Hematopoietic multipotent progenitor cell treated with erythropoietin and hydrocortisone succinate and interleukin-3 and kit ligand, for 15 days (in vitro differentiated cells): ENCODE measurements at regions not wholly inside any gene's neighbourhood (a gene's known extent, or its start where the extent isn't known, plus 50 kb on each side); places are given as distances from the start of the nearest gene placed in this dataset.
"Not testable (repeated sequence)": the region's sequence is repeated elsewhere in the genome, so short reads cannot be mapped to it uniquely, and the experiment has no call there.

Experiments
- DNase-seq: peaks from one replicate; pipeline ENCODE4 v3.0.0-alpha.2; 2015; ENCODE audit warnings: low spot score

DNA sequence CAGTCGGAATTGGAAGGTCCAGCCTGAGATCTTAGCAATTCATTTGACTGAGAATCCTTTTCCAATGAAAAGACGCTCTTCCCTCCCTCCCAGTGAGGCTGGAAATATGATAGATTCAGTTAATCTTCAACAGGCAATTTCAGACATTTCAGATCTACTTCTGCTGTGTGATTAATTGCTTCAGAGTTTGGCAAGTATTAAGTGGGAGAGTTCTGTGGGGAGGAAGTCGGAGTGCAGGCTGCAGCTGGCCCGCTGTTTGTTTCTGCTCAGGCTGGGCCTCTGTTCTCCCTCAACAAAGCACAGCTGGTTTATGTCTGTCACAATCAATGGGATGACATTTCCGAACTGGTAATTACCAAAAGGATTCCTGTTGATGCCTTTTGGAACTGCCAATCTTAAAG lies 178.2 kb downstream of the NDFIP2 start:
- DNase-seq = no peak

DNA sequence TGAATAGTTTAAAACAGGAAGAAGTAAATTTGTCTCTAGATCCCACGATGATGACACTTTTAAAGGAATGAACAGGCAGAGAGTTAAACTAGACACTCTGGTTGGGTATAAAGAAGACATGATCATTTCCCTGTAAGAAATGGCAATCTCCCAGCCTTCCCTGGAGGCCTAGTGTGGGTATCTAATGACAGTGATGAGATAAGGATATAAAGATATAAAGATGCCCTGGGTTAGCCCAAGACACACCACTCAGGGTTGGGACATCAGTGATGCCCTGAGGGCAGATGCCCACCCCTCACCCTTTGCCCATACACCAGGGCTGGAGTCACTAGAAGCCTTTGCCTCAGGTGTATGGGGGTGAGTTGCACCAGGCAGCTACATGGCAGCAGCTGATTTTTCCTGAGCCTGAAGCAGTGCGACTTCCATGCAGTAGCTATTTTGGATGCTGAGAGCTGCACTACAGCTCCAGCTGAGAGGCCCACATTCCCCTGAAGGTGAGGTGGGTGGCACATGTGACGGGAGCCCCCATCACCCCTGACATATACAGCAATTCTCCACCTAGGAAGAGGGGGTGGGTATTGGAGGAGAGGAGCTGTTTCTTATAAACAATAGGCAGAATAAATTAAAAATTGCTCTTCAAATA lies 177.5 kb downstream of the NDFIP2 start:
- DNase-seq = no peak

DNA sequence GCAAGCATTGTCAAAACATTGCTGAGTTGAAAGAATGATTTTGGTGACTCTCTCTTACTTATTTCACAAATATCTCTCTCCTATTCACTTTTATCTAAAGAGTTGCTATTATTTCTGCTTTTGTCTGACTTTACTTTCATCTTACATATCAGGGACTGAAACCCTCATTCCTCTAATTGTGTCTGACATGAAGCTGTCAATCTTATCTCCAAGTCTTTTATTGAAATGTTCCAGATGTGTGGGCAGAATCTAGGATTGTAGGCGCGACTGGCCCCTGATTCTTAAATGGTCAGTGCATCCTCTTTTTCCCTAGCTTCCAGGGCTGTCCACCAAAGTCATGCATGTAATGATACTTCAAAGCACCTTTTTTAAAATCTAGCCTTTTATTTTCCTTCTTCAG lies 174.6 kb downstream of the NDFIP2 start:
- no peak for DNase-seq

DNA sequence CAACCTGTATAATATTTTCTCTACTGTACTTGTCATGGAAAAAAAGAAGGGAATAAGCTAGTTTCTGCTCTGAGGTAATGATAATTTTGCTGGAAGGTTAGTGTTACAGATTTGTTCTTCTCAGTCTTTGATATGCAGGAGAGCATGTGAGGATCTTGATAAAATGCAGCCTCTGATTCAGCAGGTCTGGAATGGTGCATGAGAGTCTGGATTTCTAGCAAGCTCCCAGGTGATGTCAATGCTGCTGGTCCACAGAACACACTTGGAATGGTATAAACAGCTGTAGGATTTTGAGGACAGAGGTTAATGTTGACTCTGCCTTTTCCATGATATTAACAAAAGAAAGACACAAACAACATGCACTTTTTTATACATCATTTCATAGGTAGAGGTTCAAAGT lies 173.6 kb downstream of the NDFIP2 start:
- no peak for DNase-seq

DNA sequence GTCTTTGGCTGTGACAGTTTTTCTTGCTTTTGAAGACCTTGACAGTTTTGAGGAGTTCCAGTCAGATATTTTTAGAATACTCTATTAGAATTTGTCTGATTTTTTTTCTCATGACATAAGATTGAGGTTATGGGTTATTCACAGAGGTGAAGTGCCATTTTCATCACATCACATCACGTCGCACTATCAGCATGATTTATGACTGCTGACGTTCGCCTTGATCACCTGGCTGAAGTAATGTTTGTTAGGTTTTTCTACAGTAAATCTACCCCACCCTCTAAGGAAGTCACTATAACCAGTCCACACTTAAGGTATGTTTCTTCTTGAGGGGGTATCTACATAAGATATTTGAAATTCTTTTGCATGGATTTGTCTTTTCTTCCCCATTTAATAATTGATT lies 169.7 kb downstream of the NDFIP2 start:
- DNase-seq = no peak

DNA sequence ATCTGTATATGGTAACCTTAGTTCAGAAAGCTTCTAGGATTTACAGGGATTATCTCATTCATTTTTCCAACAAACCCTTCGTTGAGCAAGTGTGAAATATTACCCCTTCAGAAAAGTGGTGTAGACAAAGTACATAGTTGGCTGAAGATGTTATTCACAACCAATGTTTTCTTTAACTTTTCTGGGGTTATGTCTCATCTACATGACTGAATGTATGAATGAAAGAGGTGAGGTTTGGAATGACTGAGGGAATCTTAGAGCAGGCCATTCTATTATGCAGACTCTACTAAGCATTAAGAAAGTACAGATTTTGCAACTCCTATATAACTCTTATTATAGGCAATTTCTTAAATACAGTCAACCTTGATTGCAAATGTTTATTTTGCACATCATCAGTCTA lies 167.2 kb downstream of the NDFIP2 start:
- no peak for DNase-seq

DNA sequence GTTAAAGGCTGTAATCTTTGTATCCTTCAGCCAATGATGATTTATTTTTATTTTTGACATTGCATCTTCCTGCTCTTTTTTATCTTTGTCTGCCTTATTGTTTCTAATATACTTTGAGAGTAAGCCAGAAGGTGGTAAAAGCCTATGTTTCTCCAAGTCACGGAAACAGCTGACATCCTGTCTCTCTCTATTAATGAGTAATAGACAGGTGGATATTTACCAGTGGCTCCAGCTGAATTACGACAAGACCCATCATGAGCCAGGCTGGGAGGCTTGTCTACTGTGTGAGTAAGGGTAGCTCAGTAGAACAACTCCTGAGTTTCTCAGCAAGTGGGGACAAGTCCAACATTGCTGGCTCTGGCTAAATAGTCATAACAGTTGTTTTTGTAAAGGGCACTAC lies 166.6 kb downstream of the NDFIP2 start:
- no peak for DNase-seq

DNA sequence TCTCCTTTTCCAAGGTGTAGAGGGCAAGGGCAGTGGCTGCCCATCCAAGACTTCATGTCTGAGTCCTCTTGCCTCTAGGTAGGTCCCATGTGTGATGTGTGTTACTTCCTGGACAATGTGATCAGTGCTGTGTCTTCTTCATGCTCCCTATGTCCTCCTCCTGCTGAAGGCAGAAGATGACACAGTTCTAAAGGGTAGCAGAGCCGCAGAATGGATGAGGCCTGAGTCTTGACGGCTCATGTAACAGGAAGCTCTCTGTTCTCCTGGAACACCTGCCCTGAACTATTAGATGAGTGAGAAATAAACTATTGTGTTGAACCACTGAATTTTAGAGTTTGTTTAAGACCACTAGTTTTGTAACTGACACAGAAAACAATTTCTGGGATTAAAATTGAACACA lies 165.9 kb downstream of the NDFIP2 start:
- no peak for DNase-seq

DNA sequence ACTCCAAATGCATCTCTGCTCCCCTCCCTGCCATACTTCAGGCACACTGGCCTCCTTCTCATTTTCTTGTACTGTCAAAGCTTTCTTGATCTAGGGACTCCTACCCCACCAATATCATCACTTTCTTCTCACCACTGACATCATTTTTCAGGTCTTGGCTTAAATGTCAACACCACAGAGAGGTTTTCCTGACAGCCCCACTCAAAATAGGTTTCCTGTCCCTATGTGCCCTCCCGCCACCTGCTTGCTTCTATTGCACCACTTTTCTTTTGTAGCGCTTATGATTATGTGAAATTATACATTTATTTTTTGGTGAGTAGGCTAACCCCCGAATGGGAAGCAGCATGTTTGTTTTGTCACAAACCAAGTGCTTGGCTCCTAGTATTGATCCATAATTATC lies 164.6 kb downstream of the NDFIP2 start:
- DNase-seq = no peak

DNA sequence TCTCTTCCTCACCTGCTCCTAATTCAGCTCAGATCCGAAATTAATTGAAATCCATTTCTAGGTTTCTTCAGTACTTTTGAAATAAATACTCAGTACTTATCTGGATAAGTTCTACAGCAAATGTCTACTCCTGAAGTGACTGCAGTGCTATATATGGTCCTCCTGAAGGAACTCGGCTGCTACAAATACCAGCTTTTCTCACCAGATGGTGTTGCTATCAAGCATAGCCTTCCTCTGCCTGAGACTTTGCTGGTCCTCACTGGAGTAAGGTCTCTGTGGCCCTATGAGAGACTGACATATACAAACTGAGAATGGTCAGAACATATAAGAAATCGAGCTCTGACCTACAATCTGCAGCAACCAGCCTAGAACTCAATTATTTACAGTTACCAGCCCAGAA lies 161.6 kb downstream of the NDFIP2 start:
- no peak for DNase-seq

DNA sequence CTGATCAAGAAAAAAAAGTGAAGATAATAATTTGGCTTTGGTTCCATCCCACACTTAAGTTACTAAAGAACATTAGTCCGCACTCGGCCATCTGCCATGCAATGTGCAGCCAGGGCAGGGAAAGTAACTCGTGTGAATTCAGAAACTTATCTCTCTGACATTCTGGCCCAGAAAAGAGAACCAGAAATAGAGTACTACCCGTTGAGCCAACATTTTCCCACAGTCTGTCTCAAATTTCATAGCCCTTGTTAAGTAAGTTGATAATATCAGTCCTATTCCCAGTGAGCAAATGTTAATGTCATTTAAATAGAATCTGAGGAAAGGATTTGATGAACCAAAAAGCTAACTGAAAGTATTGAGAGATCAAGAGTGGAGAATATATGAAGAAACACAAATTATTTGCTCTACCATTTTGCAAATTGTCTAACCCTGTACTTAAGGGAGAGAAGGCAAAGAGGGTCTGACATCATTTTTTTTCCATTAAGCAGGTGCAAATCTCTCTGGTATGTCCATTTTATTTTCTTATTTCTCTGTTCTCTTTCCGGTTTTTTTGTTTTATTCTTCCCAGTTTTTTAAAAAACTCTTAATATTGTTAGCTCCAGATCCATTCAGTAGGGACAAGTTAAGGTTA lies 156.3 kb downstream of the NDFIP2 start:
- no peak for DNase-seq

DNA sequence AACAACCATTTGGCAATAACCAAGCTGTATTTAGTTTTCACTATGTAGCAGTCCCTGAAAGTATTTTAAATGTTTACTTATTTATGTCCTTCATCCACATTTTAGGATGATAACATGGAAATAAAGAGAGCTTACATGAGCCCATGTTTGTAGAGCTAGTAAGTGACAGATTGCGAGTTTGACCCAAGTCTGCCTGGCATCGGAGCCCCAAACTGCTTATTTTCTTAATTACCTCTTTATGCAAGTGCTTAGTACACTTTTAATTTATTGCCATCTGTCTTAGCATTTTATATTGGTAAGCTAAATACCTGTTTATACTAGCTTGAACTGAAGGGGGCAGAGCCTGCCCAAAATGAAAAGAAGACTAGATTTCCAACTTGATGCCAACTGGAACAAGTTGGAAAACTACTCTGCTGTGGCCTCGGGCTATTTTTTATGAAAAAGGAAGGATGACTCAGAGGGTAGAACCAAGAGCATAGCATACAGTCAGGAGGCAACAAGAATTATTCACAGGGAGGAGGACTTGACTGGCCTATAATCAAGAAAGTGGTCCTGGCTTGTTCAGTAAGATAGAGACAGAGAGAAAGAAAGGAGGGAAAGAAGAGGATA lies 150.2 kb downstream of the NDFIP2 start:
- no peak for DNase-seq

DNA sequence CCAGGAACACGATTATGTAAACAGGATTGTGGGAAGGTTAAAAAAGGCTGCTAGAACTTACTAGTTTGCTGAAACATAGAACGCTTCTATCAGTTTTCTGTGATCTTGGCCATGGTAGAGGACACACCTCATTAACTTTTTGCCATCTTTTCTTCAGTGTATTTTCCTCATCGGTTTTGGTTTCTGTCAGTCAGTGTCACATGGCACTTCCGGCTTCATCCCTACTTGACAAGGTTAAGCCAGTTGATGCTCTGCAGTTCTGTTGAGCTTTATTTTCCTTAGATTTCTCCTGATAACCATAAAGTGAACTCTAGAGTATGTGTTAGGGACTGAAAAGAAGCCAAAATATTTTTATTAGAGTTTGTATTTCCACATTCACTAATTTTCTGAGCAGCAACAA lies 147.5 kb downstream of the NDFIP2 start:
- no peak for DNase-seq

DNA sequence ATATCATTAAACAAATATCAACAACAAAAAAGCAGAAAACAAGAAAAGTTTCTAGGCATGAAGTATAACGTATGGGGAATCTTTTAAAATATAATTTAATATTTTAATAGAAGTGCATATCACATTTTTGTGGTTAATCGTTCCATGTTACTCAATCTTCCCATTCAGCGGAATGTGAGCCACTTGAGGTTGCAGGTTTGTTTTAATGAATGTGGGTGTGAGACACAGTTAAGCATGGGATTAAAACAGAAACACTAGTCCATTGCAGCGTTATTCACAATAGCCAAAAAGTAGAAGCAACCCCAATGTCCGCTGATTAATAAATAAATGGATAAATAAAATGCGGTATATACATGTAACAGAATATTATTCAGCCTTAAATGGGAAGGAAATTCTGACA lies 146.0 kb downstream of the NDFIP2 start:
- DNase-seq = no peak

DNA sequence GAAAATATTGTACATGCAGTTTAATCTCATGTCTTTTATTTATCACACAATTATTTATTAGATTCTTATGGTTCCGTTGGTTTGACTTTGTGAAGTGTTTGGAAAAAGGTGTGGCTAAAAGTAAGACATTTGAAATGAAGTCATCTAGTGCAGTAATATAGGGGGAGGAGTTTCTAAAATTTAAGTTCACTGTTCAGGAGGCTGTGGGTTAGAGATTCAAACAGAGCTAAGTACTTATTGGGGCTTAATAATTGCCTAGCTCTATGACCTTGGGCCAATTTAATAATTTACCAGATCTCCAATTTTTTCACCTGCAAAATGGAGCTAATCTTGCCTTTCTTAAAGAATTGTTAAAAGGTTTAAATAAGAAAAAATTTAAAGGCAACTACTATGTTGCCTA lies 144.6 kb downstream of the NDFIP2 start:
- no peak for DNase-seq

DNA sequence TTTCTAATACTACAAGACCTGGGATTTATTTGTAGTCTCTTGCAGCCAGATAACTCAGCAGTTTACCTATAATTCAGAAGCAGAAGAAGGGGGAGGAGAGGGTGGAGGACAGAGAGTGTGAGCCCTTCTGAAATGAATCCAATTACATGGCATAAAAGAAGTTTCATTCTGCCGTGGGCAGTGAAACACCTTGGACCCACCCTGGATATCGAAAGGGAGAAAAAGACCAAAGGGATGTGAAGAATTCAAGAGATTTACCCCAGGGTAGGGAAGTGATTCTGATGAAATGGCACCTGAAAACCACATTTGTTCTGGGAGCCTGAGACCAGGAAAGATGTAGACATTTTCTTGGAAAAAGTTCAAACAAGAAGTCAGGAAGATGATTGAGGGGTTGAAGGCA lies 140.9 kb downstream of the NDFIP2 start:
- no peak for DNase-seq

DNA sequence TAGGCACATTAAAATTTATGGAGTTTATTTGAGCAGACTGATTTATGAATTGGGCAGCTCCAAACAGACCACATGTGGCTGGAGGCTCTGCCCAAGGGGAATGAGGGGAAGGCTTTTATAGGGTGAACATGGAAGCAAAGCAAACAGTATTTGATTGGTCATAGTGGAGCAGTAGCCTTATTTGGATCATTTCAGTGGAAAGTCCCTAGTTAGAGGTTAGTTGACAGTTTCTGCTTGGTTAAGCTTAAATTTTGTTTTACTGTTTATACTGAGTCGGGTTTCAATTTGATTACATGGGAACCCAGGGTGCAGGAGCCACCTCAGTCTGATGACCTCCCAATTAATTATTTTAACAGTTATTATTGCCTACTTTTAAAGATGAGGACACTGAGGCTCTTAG lies 140.5 kb downstream of the NDFIP2 start:
- no peak for DNase-seq

DNA sequence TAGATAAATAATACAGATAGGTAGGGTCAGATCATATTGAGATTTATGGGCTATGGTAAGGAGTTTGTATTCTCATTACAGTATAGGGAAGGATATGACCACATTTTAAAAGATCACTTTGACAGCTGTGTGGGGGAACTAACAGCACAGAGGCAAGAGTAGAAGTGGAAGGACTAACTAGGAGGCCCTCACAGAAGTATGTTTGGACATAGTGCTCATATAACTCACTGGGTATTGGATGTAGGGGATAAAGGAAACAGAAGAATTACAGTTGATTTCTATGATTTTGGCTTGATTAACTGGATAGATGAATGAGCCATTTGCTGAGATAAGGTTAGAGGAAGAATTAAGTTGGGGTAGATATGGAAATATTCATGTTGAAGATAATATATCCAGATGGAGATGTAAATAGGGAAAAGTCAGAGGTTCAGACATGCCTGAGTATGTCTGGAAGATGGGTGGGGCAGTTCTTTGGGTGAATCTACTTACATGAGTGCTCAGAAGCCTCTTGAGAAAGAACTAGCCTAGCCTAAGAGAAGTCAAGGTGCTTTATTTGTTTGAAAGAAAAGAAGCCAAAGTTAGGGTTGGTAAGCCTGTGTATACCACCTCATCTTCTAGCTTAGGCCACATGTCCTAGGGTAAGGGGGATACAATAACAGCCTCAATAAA lies 133.4 kb downstream of the NDFIP2 start:
- DNase-seq = no peak

DNA sequence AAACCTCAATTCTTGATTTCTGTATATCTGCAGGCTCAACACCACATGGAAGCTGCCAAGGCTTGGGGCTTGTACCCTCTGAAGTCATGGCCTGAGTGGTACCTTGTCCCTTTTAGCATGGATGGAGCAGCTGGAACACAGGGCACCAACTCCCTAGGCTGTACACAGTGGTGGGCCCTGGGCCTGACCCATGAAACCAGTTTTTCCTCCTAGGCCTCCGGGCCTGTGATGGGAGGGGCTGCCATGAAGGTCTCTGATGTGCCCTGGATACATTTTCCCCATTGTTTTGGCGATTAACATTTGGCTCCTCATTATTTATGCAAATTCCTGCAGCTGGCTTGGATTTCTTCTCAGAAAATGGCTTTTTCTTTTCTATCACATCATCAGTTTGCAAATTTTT lies 131.6 kb downstream of the NDFIP2 start:
- DNase-seq = no peak

DNA sequence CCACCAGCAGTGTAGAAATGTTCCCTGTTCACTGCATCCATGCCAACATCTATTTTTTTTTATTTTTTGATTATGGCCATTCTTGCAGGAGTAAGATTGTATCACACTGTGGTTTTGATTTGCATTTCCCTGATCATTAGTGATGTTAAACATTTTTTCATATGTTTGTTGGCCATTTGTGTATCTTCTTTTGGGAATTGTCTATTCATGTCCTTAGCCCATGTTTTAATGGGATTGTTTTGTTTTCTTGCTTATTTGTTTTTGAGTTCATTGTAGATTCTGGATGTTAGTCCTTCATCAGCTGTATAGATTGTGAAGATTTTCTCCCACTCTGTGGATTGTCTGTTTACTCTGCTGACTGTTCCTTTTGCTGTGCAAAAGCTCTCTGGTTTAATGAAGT lies 126.9 kb downstream of the NDFIP2 start:
- DNase-seq = not testable (repeated sequence)
